Activated B cell treated with CpG ODN at 0.5 μM for 24 hours (primary cell): ENCODE measurements at regions not wholly inside any gene's neighbourhood (a gene's known extent, or its start where the extent isn't known, plus 50 kb on each side); places are given as distances from the start of the nearest gene placed in this dataset.

Experiments used
- ATAC-seq: fragments of 200-7000 bp; cut with Tn5 transposase; one replicate; pipeline ENCODE4 v1.10.0; 2021; ENCODE audit warnings: low read depth, mild to moderate bottlenecking, moderate library complexity
- CTCF ChIA-PET: fragments of 350-600 bp; sonication (Branson Sonifier 250); formaldehyde crosslinking; loops from one replicate; lab custom pipeline; 2021; ENCODE audit warnings: antibody characterized with exemption; lab: Charles Lee
- POLR2A ChIA-PET: fragments of 350-600 bp; sonication (Branson Sonifier 250); formaldehyde crosslinking; loops from one replicate; lab custom pipeline; 2021; ENCODE audit warnings: antibody characterized with exemption; lab: Charles Lee
- DNase-seq: peaks from one replicate; pipeline ENCODE4 v3.0.0; 2022
- H3K27ac Mint-ChIP-seq: one replicate; pipeline ENCODE4 v1.8.0; 2020; ENCODE audit warnings: mixed read lengths
- H3K27me3 Mint-ChIP-seq: one replicate; pipeline ENCODE4 v1.8.0; 2021; ENCODE audit warnings: mixed read lengths
- H3K36me3 Mint-ChIP-seq: one replicate; pipeline ENCODE4 v1.8.0; 2021; ENCODE audit warnings: low read depth, mixed read lengths
- H3K4me1 Mint-ChIP-seq: one replicate; pipeline ENCODE4 v1.8.0; 2021; ENCODE audit warnings: mixed read lengths
- H3K4me3 Mint-ChIP-seq: one replicate; pipeline ENCODE4 v1.8.0; 2020; ENCODE audit warnings: mild to moderate bottlenecking, mixed read lengths
- H3K9me3 Mint-ChIP-seq: one replicate; pipeline ENCODE4 v1.8.0; 2020; ENCODE audit warnings: mixed read lengths
- CTCF ChIP-seq: fragments of 200-600 bp; IDR thresholded peaks from one replicate; pipeline ENCODE4 v1.8.0; 2022; ENCODE audit warnings: antibody characterized with exemption, mild to moderate bottlenecking
- intact Hi-C: fragments of 100-400 bp; cut with micrococcal nuclease; formaldehyde crosslinking; loops from one replicate; pipeline ENCODE4 v1.15.1; 2024

- H3K9me3 Mint-ChIP-seq = peaks cover 1% of the 10 kb centered on the region
- no peak for TF ChIP-seq CTCF
- no peak overlapping the region for H3K4me3 Mint-ChIP-seq
- DNase-seq (no peak), ATAC-seq (no peak)
- no peaks in the 10 kb centered on the region for H3K27me3 Mint-ChIP-seq
- ChIA-PET POLR2A (no interaction called here), CTCF (no interaction called here)
- no peak overlapping the region for H3K27ac Mint-ChIP-seq
- H3K4me1 Mint-ChIP-seq = no peaks in the 10 kb centered on the region
- intact Hi-C loops = no loop called here
- no peaks in the 10 kb centered on the region for H3K36me3 Mint-ChIP-seq
These were observed 58.6 kb upstream of the NYAP2 start for GRCh38 chr2:225340923-225341322.

GRCh38 chr2:225337183-225337582 is 62.3 kb upstream of the NYAP2 start:
- intact Hi-C loops = no loop called here

DNA sequence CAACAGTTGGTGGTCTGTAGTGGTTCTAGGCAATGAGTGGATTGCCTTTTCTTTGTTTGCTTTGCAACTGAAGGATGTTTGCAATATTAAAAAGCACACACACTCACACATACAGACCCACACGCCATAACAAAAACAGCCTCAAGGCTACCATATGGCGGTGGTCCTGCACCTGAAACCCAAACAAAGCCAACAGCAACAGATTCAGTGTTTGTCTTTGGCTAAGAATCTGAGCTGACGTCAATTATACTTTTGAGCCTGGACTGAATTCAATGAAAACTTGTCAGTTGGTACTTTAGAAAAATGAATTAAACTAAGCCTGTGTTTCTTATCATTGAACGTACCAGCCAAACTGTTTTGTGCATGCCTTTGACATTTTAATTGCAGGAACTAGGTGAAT is 65.0 kb upstream of the NYAP2 start:
- intact Hi-C loops = no loop called here
- Mint-ChIP-seq H3K4me1 (no peaks in the 10 kb centered on the region), H3K9me3 (no peaks in the 10 kb centered on the region), H3K4me3 (no peak overlapping the region), H3K36me3 (no peaks in the 10 kb centered on the region), H3K27me3 (no peaks in the 10 kb centered on the region), H3K27ac (no peak overlapping the region)
- no peak for ATAC-seq
- ChIA-PET POLR2A (no interaction called here), CTCF (no interaction called here)
- DNase-seq = no peak
- TF ChIP-seq CTCF = no peak

More at GRCh38 chr2:225337183-225337582, 62.3 kb upstream of the NYAP2 start:
- DNase-seq (no peak), ATAC-seq (no peak)
- H3K36me3 Mint-ChIP-seq = no peaks in the 10 kb centered on the region
- no peak overlapping the region for H3K4me3 Mint-ChIP-seq
- H3K9me3 Mint-ChIP-seq = no peaks in the 10 kb centered on the region
- no peak overlapping the region for H3K27ac Mint-ChIP-seq
- H3K4me1 Mint-ChIP-seq = no peaks in the 10 kb centered on the region
- POLR2A ChIA-PET = no interaction called here
- H3K27me3 Mint-ChIP-seq = no peaks in the 10 kb centered on the region
- TF ChIP-seq CTCF = no peak
- CTCF ChIA-PET = no interaction called here

- ATAC-seq = no peak
- CTCF ChIA-PET = no interaction called here
- intact Hi-C loops = no loop called here
These were observed 71.3 kb upstream of the NYAP2 start for GRCh38 chr2:225328192-225328591.

GRCh38 chr2:225326969-225327368 is 72.5 kb upstream of the NYAP2 start:
- intact Hi-C loops = no loop called here
- no peak overlapping the region for H3K4me3 Mint-ChIP-seq
- ChIA-PET POLR2A (no interaction called here), CTCF (no interaction called here)
- ATAC-seq (no peak), DNase-seq (no peak)
- no peak for TF ChIP-seq CTCF
- no peaks in the 10 kb centered on the region for H3K36me3 Mint-ChIP-seq
- H3K27me3 Mint-ChIP-seq = peaks cover 4% of the 10 kb centered on the region
- H3K9me3 Mint-ChIP-seq = no peaks in the 10 kb centered on the region
- H3K27ac Mint-ChIP-seq = no peak overlapping the region
- H3K4me1 Mint-ChIP-seq = no peaks in the 10 kb centered on the region

More at GRCh38 chr2:225328192-225328591, 71.3 kb upstream of the NYAP2 start:
- Mint-ChIP-seq H3K27me3 (peaks cover 3% of the 10 kb centered on the region), H3K36me3 (no peaks in the 10 kb centered on the region), H3K27ac (no peak overlapping the region), H3K4me1 (no peaks in the 10 kb centered on the region), H3K9me3 (no peaks in the 10 kb centered on the region), H3K4me3 (no peak overlapping the region)
- POLR2A ChIA-PET = no interaction called here
- DNase-seq = no peak
- no peak for TF ChIP-seq CTCF
